Suprapubic skin (tissue), 4 donors: ENCODE measurements at regions not wholly inside any gene's neighbourhood (a gene's known extent, or its start where the extent isn't known, plus 50 kb on each side); places are given as distances from the start of the nearest gene placed in this dataset.

ENCODE experiments used
- DNase-seq, 2 donors: peaks; one replicate each; pipeline ENCODE4 v3.0.0-alpha.2; 2019; ENCODE audit warnings: low spot score in 2 of 2
- H3K27ac ChIP-seq: fragments of 200-600 bp; sonication (generic); one replicate; pipeline ENCODE4 v1.5.1; 2019
- H3K27me3 ChIP-seq: fragments of 200-600 bp; sonication (generic); one replicate; pipeline ENCODE4 v1.5.1; 2019
- H3K36me3 ChIP-seq: fragments of 200-600 bp; sonication (generic); one replicate; pipeline ENCODE4 v1.5.1; 2019
- H3K4me1 ChIP-seq: fragments of 200-600 bp; sonication (generic); one replicate; pipeline ENCODE4 v1.5.1; 2019
- H3K4me3 ChIP-seq: fragments of 200-600 bp; sonication (generic); one replicate; pipeline ENCODE4 v1.5.1; 2019; ENCODE audit warnings: mild to moderate bottlenecking
- H3K9me3 ChIP-seq: fragments of 200-600 bp; sonication (generic); one replicate; pipeline ENCODE4 v1.5.1; 2019
- EP300 ChIP-seq: sonication (generic); formaldehyde crosslinking; IDR thresholded peaks from one replicate; pipeline ENCODE4 v1.6.1; 2017; ENCODE audit warnings: antibody characterized with exemption
- POLR2A ChIP-seq, 2 donors: fragments of 450-650 bp; IDR thresholded peaks; one replicate each; pipeline ENCODE4 v1.6.1; 2017; ENCODE audit warnings: antibody characterized with exemption in 2 of 2, mild to moderate bottlenecking in 2 of 2, moderate library complexity in 2 of 2
- POLR2AphosphoS5 ChIP-seq, 3 donors: sonication (generic); formaldehyde crosslinking; IDR thresholded peaks; one replicate each; pipeline ENCODE4 v1.6.1; 2017; ENCODE audit warnings: antibody characterized with exemption in 3 of 3
- WGBS: methylation state at CpG from one replicate; pipeline ENCODE4 v1.1.5; 2018; 5-methylcytosine and 5-hydroxymethylcytosine counted together
- TF ChIP-seq, protein P1 (sequence below), 2 donors: fragments of 200-600 bp in 1 of 2; fragments of 450-650 bp in 1 of 2; sonication (generic) in 1 of 2; IDR thresholded peaks; one replicate each; pipeline ENCODE4 v1.5.1; 2016 to 2019; ENCODE audit warnings: antibody characterized with exemption in 2 of 2, mild to moderate bottlenecking in 1 of 2, moderate library complexity in 1 of 2

DNA sequence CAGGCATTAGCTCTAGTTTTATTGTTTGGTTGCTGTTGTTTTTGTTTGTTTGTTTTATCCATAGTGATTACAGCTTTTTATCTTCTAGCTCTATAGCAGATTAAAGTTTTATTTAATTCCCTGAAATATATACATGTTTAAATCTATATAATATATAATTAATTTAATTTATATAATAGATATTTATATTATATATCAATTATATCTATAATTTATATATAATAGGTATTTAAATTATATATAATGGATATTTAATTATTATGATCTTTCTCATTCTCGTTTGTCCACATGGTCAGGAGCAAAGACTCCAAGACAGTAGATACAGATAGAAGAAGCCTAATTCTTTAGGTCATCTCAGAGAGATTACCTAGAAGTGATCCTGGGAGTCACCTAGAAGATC lies 238.8 kb upstream of the GPR149 start:
- Histone ChIP-seq H3K9me3 (no peaks in the 10 kb centered on the region), H3K4me3 (no peak overlapping the region), H3K4me1 (peaks cover 3% of the 10 kb centered on the region), H3K27me3 (no peaks in the 10 kb centered on the region), H3K36me3 (no peaks in the 10 kb centered on the region), H3K27ac (no peak overlapping the region)
- TF ChIP-seq POLR2A (IDR thresholded peaks at IDR 0.05): no peak
- WGBS: 80% methylated on average over 1 of the region's 1 CpG
- no peak for DNase-seq

DNA sequence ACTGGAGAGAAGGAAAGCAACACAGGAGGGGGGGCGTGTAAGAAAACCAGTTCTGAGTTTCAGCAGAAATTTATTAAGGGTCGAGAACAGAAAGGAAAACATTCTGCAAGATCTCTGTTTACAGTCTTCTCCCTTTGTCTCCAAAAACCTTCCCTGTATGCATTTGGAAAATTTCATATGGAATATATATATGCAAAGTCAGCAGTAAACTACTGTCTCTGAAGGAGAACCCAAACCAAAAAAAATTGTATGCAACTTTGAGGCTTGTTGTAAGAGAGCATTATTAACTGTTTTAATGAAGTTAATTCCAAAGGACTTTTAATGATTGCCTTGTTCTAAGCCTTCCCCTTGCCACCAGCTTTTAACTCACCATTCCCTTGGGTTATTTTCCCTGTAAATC lies 238.2 kb upstream of the GPR149 start:
- Histone ChIP-seq H3K9me3 (no peaks in the 10 kb centered on the region), H3K27ac (no peak overlapping the region), H3K36me3 (no peaks in the 10 kb centered on the region), H3K4me1 (peaks cover 3% of the 10 kb centered on the region), H3K4me3 (no peak overlapping the region), H3K27me3 (no peaks in the 10 kb centered on the region)
- TF ChIP-seq, protein P1, sequence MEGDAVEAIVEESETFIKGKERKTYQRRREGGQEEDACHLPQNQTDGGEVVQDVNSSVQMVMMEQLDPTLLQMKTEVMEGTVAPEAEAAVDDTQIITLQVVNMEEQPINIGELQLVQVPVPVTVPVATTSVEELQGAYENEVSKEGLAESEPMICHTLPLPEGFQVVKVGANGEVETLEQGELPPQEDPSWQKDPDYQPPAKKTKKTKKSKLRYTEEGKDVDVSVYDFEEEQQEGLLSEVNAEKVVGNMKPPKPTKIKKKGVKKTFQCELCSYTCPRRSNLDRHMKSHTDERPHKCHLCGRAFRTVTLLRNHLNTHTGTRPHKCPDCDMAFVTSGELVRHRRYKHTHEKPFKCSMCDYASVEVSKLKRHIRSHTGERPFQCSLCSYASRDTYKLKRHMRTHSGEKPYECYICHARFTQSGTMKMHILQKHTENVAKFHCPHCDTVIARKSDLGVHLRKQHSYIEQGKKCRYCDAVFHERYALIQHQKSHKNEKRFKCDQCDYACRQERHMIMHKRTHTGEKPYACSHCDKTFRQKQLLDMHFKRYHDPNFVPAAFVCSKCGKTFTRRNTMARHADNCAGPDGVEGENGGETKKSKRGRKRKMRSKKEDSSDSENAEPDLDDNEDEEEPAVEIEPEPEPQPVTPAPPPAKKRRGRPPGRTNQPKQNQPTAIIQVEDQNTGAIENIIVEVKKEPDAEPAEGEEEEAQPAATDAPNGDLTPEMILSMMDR (IDR thresholded peaks at IDR 0.05): no peak
- 43% methylated on average over 2 of the region's 2 CpGs for WGBS
- DNase-seq: no peak

DNA sequence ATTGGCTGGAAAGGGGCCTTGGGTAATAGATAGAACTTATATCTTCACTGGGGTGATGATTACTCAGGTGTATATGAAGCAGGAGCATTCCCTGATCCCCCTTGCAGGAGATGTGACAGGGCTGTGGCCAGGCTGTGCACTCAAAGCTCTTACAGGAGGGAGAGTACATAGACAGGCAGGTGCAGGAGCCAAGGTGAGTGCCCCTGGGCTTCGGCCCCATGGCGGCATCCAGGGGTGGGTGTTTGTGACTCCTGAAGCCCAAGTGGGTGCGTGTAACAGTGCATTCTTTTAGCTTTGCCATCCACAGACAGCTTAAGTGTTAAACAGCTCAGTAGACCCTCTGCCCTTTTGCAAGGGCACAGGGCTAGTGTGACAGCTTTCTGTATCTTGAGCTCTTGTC lies 236.6 kb upstream of the GPR149 start:
- Histone ChIP-seq H3K4me1 (peaks cover 3% of the 10 kb centered on the region), H3K4me3 (no peak overlapping the region), H3K27ac (no peak overlapping the region), H3K9me3 (no peaks in the 10 kb centered on the region), H3K36me3 (no peaks in the 10 kb centered on the region), H3K27me3 (no peaks in the 10 kb centered on the region)
- DNase-seq: no peak
- no peak for TF ChIP-seq POLR2A (IDR thresholded peaks at IDR 0.05)
- no peak for TF ChIP-seq POLR2AphosphoS5 (IDR thresholded peaks at IDR 0.05)
- TF ChIP-seq, protein P1 (IDR thresholded peaks at IDR 0.05): no peak
- no peak for TF ChIP-seq EP300
- 95% methylated on average over 3 of the region's 3 CpGs for WGBS

DNA sequence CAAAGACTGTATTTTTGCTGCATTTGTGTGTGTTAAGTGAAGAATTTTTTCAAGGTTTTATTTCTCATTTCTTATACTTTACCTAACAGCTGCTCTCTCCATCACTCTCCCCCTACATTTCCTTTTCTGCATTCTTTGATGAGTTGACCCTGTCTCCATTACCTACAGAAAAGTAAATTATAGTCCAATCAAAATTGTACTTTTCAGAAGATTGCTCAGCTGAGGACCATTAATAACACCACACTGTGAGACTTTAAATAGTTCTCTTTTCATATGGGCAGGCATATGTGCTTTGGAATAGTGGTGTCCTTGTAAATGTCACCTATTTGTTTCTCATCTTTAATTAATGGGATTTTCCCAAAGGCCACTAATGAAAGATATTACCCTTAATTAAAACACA lies 234.7 kb upstream of the GPR149 start:
- Histone ChIP-seq H3K27me3 (no peaks in the 10 kb centered on the region), H3K9me3 (no peaks in the 10 kb centered on the region), H3K36me3 (no peaks in the 10 kb centered on the region), H3K4me3 (no peak overlapping the region), H3K27ac (no peak overlapping the region), H3K4me1 (peaks cover 3% of the 10 kb centered on the region)
- TF ChIP-seq POLR2AphosphoS5 (IDR thresholded peaks at IDR 0.05) (no peak), EP300 (no peak), POLR2A (IDR thresholded peaks at IDR 0.05) (no peak)
- TF ChIP-seq, protein P1 (IDR thresholded peaks at IDR 0.05): no peak
- no peak for DNase-seq

DNA sequence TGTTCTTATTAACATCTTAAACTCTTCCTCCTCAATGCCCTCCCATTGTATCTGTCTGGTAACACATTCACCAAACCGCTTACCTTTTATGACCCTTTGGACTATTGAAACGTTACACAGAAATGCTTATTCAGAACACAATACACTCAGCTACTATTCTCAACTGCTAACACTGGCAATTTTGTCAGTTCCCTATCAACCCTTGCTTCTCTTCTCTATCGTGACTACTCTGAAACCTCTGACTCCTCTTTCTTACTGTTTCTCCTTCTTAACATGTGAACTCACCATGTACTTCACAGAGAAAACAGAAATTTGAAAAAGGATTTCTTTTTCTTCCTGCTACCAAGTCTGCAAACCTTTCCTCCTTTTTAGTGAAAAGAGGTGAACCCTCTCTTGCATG lies 232.9 kb upstream of the GPR149 start:
- no peaks in the 10 kb centered on the region for H3K9me3 ChIP-seq
- H3K36me3 ChIP-seq: no peaks in the 10 kb centered on the region
- 90% methylated on average over 3 of the region's 3 CpGs for WGBS
- H3K4me1 ChIP-seq: no peaks in the 10 kb centered on the region
- no peak overlapping the region for H3K4me3 ChIP-seq
- H3K27ac ChIP-seq: no peak overlapping the region
- H3K27me3 ChIP-seq: no peaks in the 10 kb centered on the region
- no peak for DNase-seq
- TF ChIP-seq, protein P1 (IDR thresholded peaks at IDR 0.05): no peak
- no peak for TF ChIP-seq EP300
- TF ChIP-seq POLR2AphosphoS5 (IDR thresholded peaks at IDR 0.05): no peak
- TF ChIP-seq POLR2A (IDR thresholded peaks at IDR 0.05): no peak

DNA sequence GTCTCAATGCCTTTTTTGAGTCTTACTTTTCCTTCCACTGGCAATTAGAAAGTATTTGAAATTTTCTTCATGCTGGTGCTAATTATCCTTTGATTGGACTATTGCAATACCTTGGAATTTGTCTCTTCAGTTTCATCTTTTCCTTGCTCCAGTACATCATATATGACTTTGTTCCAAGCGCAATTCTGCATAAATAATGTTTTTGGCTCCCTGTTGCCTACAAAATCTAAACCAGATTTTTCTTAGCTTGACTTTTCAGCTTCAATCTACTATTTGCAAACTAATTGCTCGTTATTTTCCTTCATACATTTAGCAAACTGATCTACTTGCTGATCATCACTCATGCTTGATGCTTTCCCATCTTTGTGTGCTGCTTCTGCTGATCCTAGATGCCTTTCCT lies 230.8 kb upstream of the GPR149 start:
- 45% methylated on average over 2 of the region's 2 CpGs for WGBS
- Histone ChIP-seq H3K36me3 (no peaks in the 10 kb centered on the region), H3K27me3 (no peaks in the 10 kb centered on the region), H3K9me3 (no peaks in the 10 kb centered on the region), H3K27ac (no peak overlapping the region), H3K4me1 (no peaks in the 10 kb centered on the region), H3K4me3 (no peak overlapping the region)
- no peak for TF ChIP-seq EP300
- TF ChIP-seq, protein P1 (IDR thresholded peaks at IDR 0.05): no peak
- TF ChIP-seq POLR2A (IDR thresholded peaks at IDR 0.05): no peak
- TF ChIP-seq POLR2AphosphoS5 (IDR thresholded peaks at IDR 0.05): no peak
- no peak for DNase-seq
